Right kidney (tissue), 1 donor: ENCODE measurements at regions not wholly inside any gene's neighbourhood (a gene's known extent, or its start where the extent isn't known, plus 50 kb on each side); places are given as distances from the start of the nearest gene placed in this dataset.

Source experiments
- DNase-seq: peaks from one replicate; pipeline ENCODE4 v3.0.0-alpha.2; 2016

DNA sequence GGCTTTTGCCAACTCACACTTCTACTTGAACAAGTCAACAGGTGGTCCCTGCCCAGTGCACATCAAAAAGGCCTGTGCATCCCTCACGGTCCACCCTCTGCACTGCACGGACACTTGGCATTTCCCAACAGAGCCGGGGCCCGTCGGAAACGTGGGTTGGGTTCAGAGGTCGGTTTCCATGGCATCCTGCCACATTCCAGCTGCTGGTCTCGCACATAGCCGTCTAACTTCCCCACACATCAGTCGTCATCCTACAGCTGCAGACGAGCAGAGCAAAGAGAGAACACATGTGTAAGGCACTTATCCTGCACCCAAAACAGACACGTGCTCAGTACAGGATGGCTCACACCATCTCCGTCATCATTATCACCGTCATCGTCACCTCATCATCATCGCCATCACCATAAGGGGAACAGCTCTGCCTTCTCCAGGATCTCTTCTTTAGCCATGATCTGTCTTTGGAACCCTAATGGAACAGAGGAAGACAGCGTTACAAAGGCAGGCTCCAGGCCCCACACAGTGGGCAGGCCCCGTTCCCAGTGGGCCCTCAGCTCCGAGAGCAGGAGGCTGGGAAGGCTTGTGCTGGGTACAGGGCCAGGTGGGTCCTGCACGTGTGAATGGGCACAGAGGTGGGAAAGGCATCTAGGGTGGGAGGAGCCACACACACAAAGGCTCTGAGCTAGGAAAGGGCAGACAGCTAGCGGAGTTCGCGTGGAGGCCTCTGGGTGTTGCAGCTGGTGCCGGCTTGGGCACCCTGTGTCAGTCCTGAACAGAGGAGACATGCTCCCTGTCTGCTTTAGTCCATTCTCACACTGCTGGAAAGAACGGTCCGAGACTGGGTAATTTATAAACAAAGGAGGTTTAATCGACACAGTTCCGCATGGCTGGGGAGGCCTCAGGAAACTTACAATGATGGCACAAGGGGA is 170.8 kb upstream of the SOX1 start:
- DNase-seq = no peak

GRCh38 chr13:111897178-111897845 is 169.6 kb upstream of the SOX1 start:
- DNase-seq = no peak

- DNase-seq = no peak
These were observed 169.1 kb upstream of the SOX1 start for GRCh38 chr13:111897846-111898215.

GRCh38 chr13:111898956-111899713 is 167.8 kb upstream of the SOX1 start:
- DNase-seq = no peak

- peak; percentile 33 for DNase-seq
These were observed 167.1 kb upstream of the SOX1 start for GRCh38 chr13:111899714-111900389.

- peak; percentile 61 for DNase-seq
These were observed 166.4 kb upstream of the SOX1 start for GRCh38 chr13:111900390-111901131.

GRCh38 chr13:111901267-111901915 is 165.6 kb upstream of the SOX1 start:
- no peak for DNase-seq

DNA sequence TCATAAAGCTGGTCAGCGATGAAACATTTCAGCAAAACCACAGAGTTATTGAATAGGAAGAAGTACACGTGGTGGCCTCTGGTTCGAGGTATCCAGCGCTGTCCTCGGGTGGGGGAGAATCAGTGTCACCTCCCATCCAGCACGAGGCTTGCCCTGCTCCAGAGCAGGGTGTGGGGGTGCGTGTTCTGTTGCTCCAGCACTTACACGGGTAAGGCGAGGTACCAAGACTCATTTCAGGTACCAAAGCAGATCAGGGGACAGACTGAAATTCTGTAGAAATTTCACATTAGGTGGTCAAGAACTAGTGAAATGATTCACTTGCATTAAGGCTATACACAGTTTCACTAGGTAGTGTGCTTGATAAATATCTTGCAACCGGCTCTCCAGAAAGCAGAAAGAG is 164.2 kb upstream of the SOX1 start:
- no peak for DNase-seq

DNA sequence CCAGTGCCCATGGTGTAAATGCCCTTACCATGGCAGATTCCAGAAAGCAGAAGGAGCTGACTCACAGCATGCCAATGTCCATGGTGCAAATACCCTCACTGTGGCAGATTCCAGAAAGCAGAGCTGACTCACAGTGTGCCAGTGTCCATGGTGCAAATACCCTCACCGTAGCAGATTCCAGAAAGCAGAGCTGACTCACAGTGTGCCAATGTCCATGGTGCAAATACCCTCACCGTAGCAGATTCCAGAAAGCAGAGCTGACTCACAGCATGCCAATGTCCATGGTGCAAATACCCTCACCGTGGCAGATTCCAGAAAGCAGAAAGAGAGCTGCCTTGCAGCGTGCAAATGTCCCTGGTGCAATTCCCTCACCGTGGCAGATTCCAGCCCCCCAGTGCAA is 163.8 kb upstream of the SOX1 start:
- no peak for DNase-seq

DNA sequence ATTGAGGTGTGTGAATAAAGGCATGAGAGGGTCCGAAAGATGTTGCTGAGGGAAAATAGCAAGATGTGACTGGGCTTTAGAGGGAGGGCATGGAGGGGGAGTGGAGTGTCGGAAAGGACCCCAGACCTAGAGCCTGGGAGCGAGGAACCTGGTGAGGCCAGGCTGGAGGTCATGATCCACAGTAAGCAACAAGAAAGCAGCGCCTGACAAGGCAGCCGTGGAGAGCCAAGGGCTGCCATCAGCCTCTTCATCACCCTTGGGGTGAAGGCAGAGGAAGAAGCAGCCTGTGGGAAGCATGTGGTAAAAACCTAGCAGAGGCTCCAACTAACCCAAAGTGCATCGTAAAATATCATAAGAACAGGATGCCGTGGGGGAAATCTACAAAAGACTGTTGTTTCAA is 162.8 kb upstream of the SOX1 start:
- DNase-seq = no peak

DNA sequence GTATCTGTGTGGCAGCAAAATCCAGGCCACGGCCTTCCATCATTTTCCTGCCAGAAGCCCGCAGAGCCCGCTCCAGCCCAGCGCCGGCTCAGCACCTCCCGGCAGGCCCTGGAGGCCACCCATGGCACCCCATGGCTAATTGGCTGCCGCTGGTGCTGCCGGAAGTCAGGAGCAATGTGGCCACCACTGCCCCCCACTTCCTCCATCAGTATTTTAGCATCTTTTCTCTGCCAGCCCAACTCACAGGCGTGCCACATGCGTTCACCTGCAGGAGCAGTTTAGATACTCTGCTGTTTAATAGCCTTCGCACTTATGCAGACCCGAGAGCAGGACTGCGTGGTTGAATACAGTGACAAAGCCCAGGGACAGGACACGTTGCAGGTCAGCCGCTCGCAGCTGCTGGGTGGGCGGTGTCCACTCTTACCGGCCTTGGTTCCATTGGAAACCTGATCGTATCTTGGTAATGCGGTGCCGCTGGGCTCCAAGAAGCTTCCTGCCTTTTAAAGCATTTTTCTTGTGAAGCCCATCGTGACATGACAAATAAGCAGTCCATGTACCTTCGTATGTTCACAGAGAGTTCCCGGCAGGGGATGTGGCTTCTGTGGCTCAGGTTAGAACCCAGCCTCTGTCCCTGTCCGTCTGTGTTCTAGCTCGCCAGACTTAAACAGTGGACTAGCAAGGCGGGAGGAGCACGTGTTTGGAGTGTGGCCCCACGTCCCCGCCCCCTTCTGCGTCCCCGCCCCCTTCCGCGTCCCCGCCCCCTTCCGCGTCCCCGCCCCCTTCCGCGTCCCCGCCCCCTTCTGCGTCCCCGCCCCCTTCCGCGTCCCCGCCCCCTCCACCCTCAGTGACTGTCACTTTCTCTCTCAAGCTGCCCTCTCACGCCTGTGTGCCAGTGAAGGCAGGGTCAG is 162.0 kb upstream of the SOX1 start:
- no peak for DNase-seq

GRCh38 chr13:111905609-111905945 is 161.4 kb upstream of the SOX1 start:
- DNase-seq = no peak

DNA sequence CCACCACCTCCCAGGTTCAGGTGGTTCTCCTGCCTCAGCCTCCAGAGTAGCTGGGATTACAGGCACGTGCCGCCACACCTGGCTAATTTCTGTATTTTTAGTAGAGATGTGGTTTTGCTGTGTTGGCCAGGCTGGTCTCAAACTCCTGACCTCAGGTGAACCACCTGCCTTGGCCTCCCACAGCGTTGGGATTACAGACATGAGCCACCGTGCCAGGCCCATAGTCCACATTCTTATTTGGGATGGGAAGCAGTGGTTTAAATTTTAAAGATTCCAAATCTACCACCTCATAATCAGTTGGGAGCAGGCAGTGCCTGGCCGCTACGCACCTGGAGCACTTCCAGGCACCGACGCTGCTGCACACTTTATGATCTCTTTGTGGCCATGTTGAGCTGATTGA is 160.6 kb upstream of the SOX1 start:
- no peak for DNase-seq

- no peak for DNase-seq
These were observed 160.1 kb upstream of the SOX1 start for GRCh38 chr13:111906816-111907215.

- no peak for DNase-seq
These were observed 159.5 kb upstream of the SOX1 start for GRCh38 chr13:111907341-111907880.

DNA sequence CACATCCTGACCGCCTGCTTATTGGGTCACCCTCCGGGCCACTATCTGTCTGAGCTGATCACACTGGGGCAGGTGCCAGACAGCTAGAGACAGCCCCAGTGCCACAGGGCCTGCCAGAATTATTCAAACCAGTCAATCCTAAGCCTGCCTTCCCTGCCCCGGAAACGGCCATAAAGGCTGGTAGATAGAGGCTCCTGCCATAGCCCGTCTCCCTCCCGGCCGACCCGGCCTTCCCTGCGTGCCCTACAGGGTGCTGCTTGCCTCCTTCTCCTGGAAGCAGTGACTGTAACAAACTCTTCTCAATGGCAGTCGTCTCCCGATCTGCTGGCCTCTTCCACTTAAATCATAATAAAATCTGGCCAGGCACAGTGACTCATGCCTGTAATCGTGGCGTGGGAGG is 158.6 kb upstream of the SOX1 start:
- no peak for DNase-seq

DNA sequence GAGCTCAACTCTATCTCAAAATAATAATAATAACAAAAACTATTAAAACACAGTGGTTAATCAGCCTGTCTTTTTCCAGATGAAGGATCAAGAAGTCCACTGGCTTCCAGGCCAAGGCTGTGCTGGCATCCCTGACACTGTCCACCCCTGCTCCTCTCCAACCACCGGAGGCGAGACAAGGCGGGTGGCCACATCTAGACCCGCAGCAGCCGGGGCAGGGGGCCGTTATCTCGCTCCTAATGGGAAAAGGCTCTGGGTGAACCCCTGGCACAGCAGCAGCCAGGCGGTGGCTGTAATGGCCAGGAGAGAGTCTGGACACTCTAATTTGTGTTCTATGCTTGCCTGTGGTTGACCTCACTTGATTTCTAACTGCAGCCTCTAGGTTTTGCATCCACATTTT is 158.0 kb upstream of the SOX1 start:
- DNase-seq = no peak

DNA sequence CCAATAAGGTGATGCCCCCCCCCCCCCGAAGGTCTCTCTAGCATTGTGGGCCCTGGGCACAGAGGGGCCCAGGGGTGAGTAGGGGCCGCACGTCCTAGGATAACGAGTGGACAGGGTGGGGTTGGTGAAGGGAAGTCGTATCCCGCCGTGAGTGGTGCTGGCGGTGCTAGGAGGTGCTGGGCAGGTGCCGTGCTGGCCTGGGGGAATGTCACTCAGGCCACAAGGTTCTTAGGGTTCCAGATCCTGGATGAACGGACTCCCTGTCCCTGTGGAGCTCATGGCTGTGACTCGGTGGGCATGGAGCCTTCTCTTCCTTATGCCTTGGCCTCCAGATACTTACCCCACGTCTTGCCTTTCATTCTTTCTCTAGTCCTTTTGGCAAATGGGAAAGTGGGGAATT is 157.4 kb upstream of the SOX1 start:
- no peak for DNase-seq

- no peak for DNase-seq
These were observed 156.8 kb upstream of the SOX1 start for GRCh38 chr13:111909971-111910671.
